K562 (cell line): ENCODE measurements at regions not wholly inside any gene's neighbourhood (a gene's known extent, or its start where the extent isn't known, plus 50 kb on each side); places are given as distances from the start of the nearest gene placed in this dataset.

Experiments used
- ATAC-seq: fragments of 200-7000 bp; cut with Tn5 transposase; 3 replicates; pipeline ENCODE4 v1.9.1; 2020; ENCODE audit warnings: moderate library complexity
- BruUV-seq: library from RNA; stranded (reverse); fragments of 400-500 nt; replicated peaks from 2 replicates; lab custom pipeline; 2021; lab: Mats Ljungman, UMichigan
- CTCF ChIA-PET: fragments of 300-600 bp; formaldehyde crosslinking; extraction: SDS; loops from one replicate; lab custom pipeline; 2021; ENCODE audit warnings: low intra/inter-chr PET ratio; lab: Yijun Ruan, JAX
- POLR2A ChIA-PET: fragments of 300-600, 350-650 bp; sonication (Branson Sonifier 250); formaldehyde crosslinking; extraction: SDS; loops from one replicate; lab custom pipeline; 2021; ENCODE audit warnings: antibody characterized with exemption, inconsistent platforms; lab: Yijun Ruan, JAX
- DNase-seq, 4 experiments: peaks; one replicate each; pipeline versions ENCODE4 v3.0.0 to v3.0.0-alpha.2; 2011 to 2018; ENCODE audit warnings: low spot score in 3 of 4, mixed read lengths in 3 of 4; ENCODE audit errors: extremely low read depth in 1 of 4
- FAIRE-seq: peaks from 2 replicates; lab custom pipeline; 2011; peaks lifted over from hg19 to GRCh38; lab: Jason Lieb, UNC
- H2AFZ ChIP-seq: 2 replicates; pipeline ENCODE4 v1.6.0; 2011; ENCODE audit warnings: low read depth, low read length, control low read depth, inconsistent platforms
- H3K27ac ChIP-seq: fragments of 200-600 bp; 3 replicates; pipeline ENCODE4 v1.8.0; 2011; ENCODE audit warnings: low read depth, mild to moderate bottlenecking, control low read depth, inconsistent platforms, low read length, moderate library complexity, mixed read lengths; ENCODE audit errors: extremely low read depth
- H3K27me3 ChIP-seq, 2 experiments: fragments of 300-600 bp in 1 of 2; 2 replicates in 1 of 2; 3 replicates in 1 of 2; pipeline versions ENCODE4 v1.6.0 to v1.8.0; 2011; ENCODE audit warnings: inconsistent platforms in 2 of 2, low read length in 2 of 2, mild to moderate bottlenecking in 1 of 2, mixed read lengths in 1 of 2, moderate library complexity in 1 of 2; ENCODE audit not compliant: control insufficient read depth in 2 of 2, insufficient read depth in 2 of 2
- H3K36me3 ChIP-seq: fragments of 300-600 bp; 3 replicates; pipeline ENCODE4 v1.8.0; 2011; ENCODE audit warnings: mild to moderate bottlenecking, low read length, inconsistent platforms; ENCODE audit not compliant: control insufficient read depth, insufficient read depth
- H3K4me1 ChIP-seq, 2 experiments: fragments of 200-600 bp in 1 of 2; replicated peaks in 1 of 2; 2 replicates in 1 of 2; 3 replicates in 1 of 2; pipeline versions ENCODE4 v1.5.1 to v1.8.0; 2011; ENCODE audit warnings: inconsistent platforms in 2 of 2, low read length in 2 of 2, mild to moderate bottlenecking in 1 of 2, mixed read lengths in 1 of 2, moderate library complexity in 1 of 2; ENCODE audit not compliant: control insufficient read depth in 2 of 2, insufficient read depth in 2 of 2
- H3K4me2 ChIP-seq: 2 replicates; pipeline ENCODE4 v1.6.1; 2011; ENCODE audit warnings: low read length, control low read depth, inconsistent platforms, mixed read lengths; ENCODE audit not compliant: insufficient read depth
- H3K4me3 ChIP-seq: fragments of 200-600 bp; sonication (generic), shearing (Covaris generic); 2 replicates; pipeline ENCODE4 v1.5.1; 2016; ENCODE audit warnings: control low read depth, inconsistent platforms
- H3K79me2 ChIP-seq: fragments of 200-600 bp; 3 replicates; pipeline ENCODE4 v1.8.0; 2011; ENCODE audit warnings: low read length, inconsistent platforms; ENCODE audit not compliant: control insufficient read depth, insufficient read depth
- H3K9ac ChIP-seq, 2 experiments: 2 replicates each; pipeline versions ENCODE4 v1.6.0 to v1.6.1; 2011; ENCODE audit warnings: low read depth in 2 of 2, low read length in 2 of 2, control low read depth in 1 of 2, inconsistent platforms in 1 of 2, mild to moderate bottlenecking in 1 of 2, mixed read lengths in 1 of 2; ENCODE audit not compliant: insufficient read depth in 1 of 2
- H3K9me1 ChIP-seq: one replicate; pipeline ENCODE4 v1.6.0; 2011; ENCODE audit warnings: inconsistent platforms, mild to moderate bottlenecking, low read length, moderate library complexity; ENCODE audit not compliant: control insufficient read depth, insufficient read depth
- H3K9me3 ChIP-seq: replicated peaks from 2 replicates; pipeline ENCODE4 v1.5.1; 2011; ENCODE audit warnings: low read depth, low read length, inconsistent platforms; ENCODE audit not compliant: control insufficient read depth, insufficient read depth
- H4K20me1 ChIP-seq: replicated peaks from 2 replicates; pipeline ENCODE4 v1.6.1; 2011; ENCODE audit warnings: low read length, inconsistent platforms, mixed read lengths; ENCODE audit not compliant: control insufficient read depth, insufficient read depth
- CEBPZ ChIP-seq: fragments of 150-350 bp; IDR thresholded peaks from 2 replicates; pipeline ENCODE4 v1.6.1; 2014; ENCODE audit warnings: low read depth, mild to moderate bottlenecking, low read length, borderline replicate concordance
- RUNX1 ChIP-seq: sonication (generic); IDR thresholded peaks from 2 replicates; pipeline ENCODE4 v1.6.1; 2016; ENCODE audit warnings: antibody characterized with exemption, low read depth
- SOX6 ChIP-seq: fragments of 450-650 bp; IDR thresholded peaks from 2 replicates; pipeline ENCODE4 v1.6.1; 2014; ENCODE audit warnings: mild to moderate bottlenecking
- U2AF1 ChIP-seq: fragments of 200-400 bp; formaldehyde crosslinking; optimal IDR thresholded peaks from 2 replicates; pipeline ENCODE3; 2017; ENCODE audit warnings: mild to moderate bottlenecking, low read depth, low read length, moderate library complexity
- ZBTB11 ChIP-seq, 3 experiments: fragments of 200-800 bp in 1 of 3; fragments of 250-450 bp in 1 of 3; fragments of 450-650 bp in 1 of 3; sonication (Bioruptor Pico) in 1 of 3; sonication (Bioruptor generic) in 1 of 3; formaldehyde crosslinking in 1 of 3; IDR thresholded peaks; 2 replicates each; pipeline versions ENCODE4 v1.6.1 to v1.8.0; 2016 to 2022; ENCODE audit warnings: mild to moderate bottlenecking in 2 of 3, missing genetic modification characterization in 2 of 3, missing compliant biosample characterization in 1 of 3, moderate library complexity in 1 of 3
- ZNF3 ChIP-seq: fragments of 250-450 bp; sonication (Bioruptor Pico); IDR thresholded peaks from 2 replicates; pipeline ENCODE4 v1.5.0; 2021; ENCODE audit warnings: mild to moderate bottlenecking, moderate library complexity
- ZNF324 ChIP-seq: fragments of 250-450 bp; sonication (Bioruptor Pico); IDR thresholded peaks from 2 replicates; pipeline ENCODE4 v1.4.0; 2020; ENCODE audit warnings: mild to moderate bottlenecking
- WGBS: fragments of 100-300 bp; shearing (Covaris generic); methylation state at CpG from one replicate; pipeline ENCODE4 v1.1.6; 2016; ENCODE audit warnings: low coverage, mixed read lengths; ENCODE audit not compliant: insufficient coverage; ENCODE audit errors: missing lambda C conversion rate; 5-methylcytosine and 5-hydroxymethylcytosine counted together
- in situ Hi-C: fragments of 300-500 bp; cut with MboI; formaldehyde crosslinking; loops from 4 replicates; pipeline ENCODE4 v1.15.0; 2018; ENCODE audit warnings: inconsistent platforms, mixed read lengths
- intact Hi-C: fragments of 100-400 bp; cut with micrococcal nuclease; formaldehyde crosslinking; loops from 2 replicates; pipeline ENCODE4 v1.14.2; 2022

GRCh38 chr2:16080071-16080470, 139.7 kb downstream of the MYCN start:
- Histone ChIP-seq H3K4me2 (no peak overlapping the region), H3K36me3 (no peaks in the 10 kb centered on the region), H3K9me3 (no peaks in the 10 kb centered on the region), H3K79me2 (no peaks in the 10 kb centered on the region), H3K9me1 (no peaks in the 10 kb centered on the region), H3K4me3 (no peak overlapping the region), H3K27ac (no peak overlapping the region)
- CTCF ChIA-PET, result no interaction called here
- in situ Hi-C loops, result no loop called here
- DNase-seq (no peak), FAIRE-seq (no peak)
- BruUV-seq, result no TSS peak
- TF ChIP-seq CEBPZ (no peak), ZNF3 (CRISPR knock-in tag) (no peak), ZBTB11 (CRISPR knock-in tag; IDR thresholded peaks at IDR 0.05) (no peak), RUNX1 (no peak), SOX6 (no peak), U2AF1 (no peak), ZNF324 (CRISPR knock-in tag) (no peak)
- TF ChIP-seq, all 486 proteins: peak for 0
- peaks cover 0 to 13% of the 10 kb centered on the region in 2 experiments; a peak in 2 of 5 replicates for H3K27me3 ChIP-seq
- intact Hi-C loops, result no loop called here
- no peak overlapping the region for H3K9ac ChIP-seq
- H3K4me1 ChIP-seq, result no peaks in the 10 kb centered on the region
- WGBS, result 0% methylated on average over 4 of the region's 4 CpGs
- ATAC-seq, result no peak
- no peaks in the 10 kb centered on the region for H4K20me1 ChIP-seq
- POLR2A ChIA-PET, result no interaction called here
- H2AFZ ChIP-seq, result no peak overlapping the region
